ENCODE measurements at regions not wholly inside any gene's neighbourhood (a gene's known extent, or its start where the extent isn't known, plus 50 kb on each side); places are given as distances from the start of the nearest gene placed in this dataset.

- DNase-seq (ENCODE audit: extremely low spot score): no peak
- TF ChIP-seq CTCF (IDR thresholded peaks at IDR 0.05; ENCODE audit: control extremely low read depth, extremely low read depth, low read depth, missing control alignments): no peak
- CTCF ChIA-PET: interaction anchor here (1.7 kb wide), 1 partner anchor 11 kb away, joined by 7 read pairs; no protein-coding TSS in a partner anchor
- POLR2A ChIA-PET: no interaction called here
These were observed 154.2 kb downstream of the IMPG2 start for GRCh38 chr3:101166150-101166549.

GRCh38 chr3:101163554-101163953, 156.8 kb downstream of the IMPG2 start:
- ChIA-PET POLR2A (no interaction called here), CTCF (no interaction called here)
- DNase-seq (ENCODE audit: extremely low spot score): no peak
- no peak for TF ChIP-seq CTCF (IDR thresholded peaks at IDR 0.05; ENCODE audit: control extremely low read depth, extremely low read depth, low read depth, missing control alignments)

- TF ChIP-seq CTCF (IDR thresholded peaks at IDR 0.05; ENCODE audit: control extremely low read depth, extremely low read depth, low read depth, missing control alignments): no peak
- no peak for DNase-seq (ENCODE audit: extremely low spot score)
- POLR2A ChIA-PET: no interaction called here
- CTCF ChIA-PET: interaction anchor here (1.3 to 2.0 kb wide), 2 partner anchors 9 to 89 kb away, joined by 3 to 7 read pairs; no protein-coding TSS in a partner anchor
These were observed 160.9 kb downstream of the IMPG2 start for GRCh38 chr3:101159478-101159877.

- TF ChIP-seq CTCF (IDR thresholded peaks at IDR 0.05; ENCODE audit: control extremely low read depth, extremely low read depth, low read depth, missing control alignments): no peak
- POLR2A ChIA-PET: no interaction called here
- DNase-seq (ENCODE audit: extremely low spot score): no peak
- CTCF ChIA-PET: interaction anchor here (0.8 to 2.0 kb wide), 5 partner anchors 10 to 88 kb away, joined by 3 to 7 read pairs (median 3); no protein-coding TSS in a partner anchor
These were observed 162.0 kb downstream of the IMPG2 start for GRCh38 chr3:101158374-101158773.

GRCh38 chr3:101156787-101157345, 163.5 kb downstream of the IMPG2 start:
- no peak for DNase-seq (ENCODE audit: extremely low spot score)
- TF ChIP-seq CTCF (IDR thresholded peaks at IDR 0.05; ENCODE audit: control extremely low read depth, extremely low read depth, low read depth, missing control alignments): no peak
- ChIA-PET CTCF (interaction anchor here (1.4 kb wide), 1 partner anchor 27 kb away, joined by 3 read pairs; no protein-coding TSS in a partner anchor), POLR2A (no interaction called here)

- CTCF ChIA-PET: interaction anchor here (1.4 to 2.4 kb wide), 3 partner anchors 9 to 26 kb away, joined by 3 to 7 read pairs (median 4); no protein-coding TSS in a partner anchor
- POLR2A ChIA-PET: no interaction called here
- DNase-seq (ENCODE audit: extremely low spot score): no peak
- no peak for TF ChIP-seq CTCF (IDR thresholded peaks at IDR 0.05; ENCODE audit: control extremely low read depth, extremely low read depth, low read depth, missing control alignments)
These were observed 162.6 kb upstream of the ABI3BP start for GRCh38 chr3:101155825-101156224.
